ENCODE measurements at regions not wholly inside any gene's neighbourhood (a gene's known extent, or its start where the extent isn't known, plus 50 kb on each side); places are given as distances from the start of the nearest gene placed in this dataset.

GRCh38 chr5:126263591-126264184, 159.5 kb upstream of the GRAMD2B start:
- ATAC-seq (no peak), DNase-seq (no peak)
- TF ChIP-seq, protein P1, sequence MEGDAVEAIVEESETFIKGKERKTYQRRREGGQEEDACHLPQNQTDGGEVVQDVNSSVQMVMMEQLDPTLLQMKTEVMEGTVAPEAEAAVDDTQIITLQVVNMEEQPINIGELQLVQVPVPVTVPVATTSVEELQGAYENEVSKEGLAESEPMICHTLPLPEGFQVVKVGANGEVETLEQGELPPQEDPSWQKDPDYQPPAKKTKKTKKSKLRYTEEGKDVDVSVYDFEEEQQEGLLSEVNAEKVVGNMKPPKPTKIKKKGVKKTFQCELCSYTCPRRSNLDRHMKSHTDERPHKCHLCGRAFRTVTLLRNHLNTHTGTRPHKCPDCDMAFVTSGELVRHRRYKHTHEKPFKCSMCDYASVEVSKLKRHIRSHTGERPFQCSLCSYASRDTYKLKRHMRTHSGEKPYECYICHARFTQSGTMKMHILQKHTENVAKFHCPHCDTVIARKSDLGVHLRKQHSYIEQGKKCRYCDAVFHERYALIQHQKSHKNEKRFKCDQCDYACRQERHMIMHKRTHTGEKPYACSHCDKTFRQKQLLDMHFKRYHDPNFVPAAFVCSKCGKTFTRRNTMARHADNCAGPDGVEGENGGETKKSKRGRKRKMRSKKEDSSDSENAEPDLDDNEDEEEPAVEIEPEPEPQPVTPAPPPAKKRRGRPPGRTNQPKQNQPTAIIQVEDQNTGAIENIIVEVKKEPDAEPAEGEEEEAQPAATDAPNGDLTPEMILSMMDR (IDR thresholded peaks at IDR 0.05 in 4 of 5, conservative IDR thresholded peaks at IDR 0.05 in 1 of 5), result no peak
- TF ChIP-seq POLR2A (IDR thresholded peaks at IDR 0.05), result no peak
- H3K4me1 ChIP-seq, result no peaks in the 10 kb centered on the region
- H3K27me3 ChIP-seq, result no peaks in the 10 kb centered on the region
- no peak overlapping the region for H3K4me3 ChIP-seq
- in situ Hi-C loops (cut with MboI; ENCODE audit: low sequenced_read_pairs in 4 of 4) (no loop called here), intact Hi-C loops (cut with DNase I; ENCODE audit: low total_unique reads) (no loop called here)
- H3K27ac ChIP-seq, result no peak overlapping the region
- H3K9me3 ChIP-seq, result no peaks in the 10 kb centered on the region
- H3K36me3 ChIP-seq, result no peaks in the 10 kb centered on the region

DNA sequence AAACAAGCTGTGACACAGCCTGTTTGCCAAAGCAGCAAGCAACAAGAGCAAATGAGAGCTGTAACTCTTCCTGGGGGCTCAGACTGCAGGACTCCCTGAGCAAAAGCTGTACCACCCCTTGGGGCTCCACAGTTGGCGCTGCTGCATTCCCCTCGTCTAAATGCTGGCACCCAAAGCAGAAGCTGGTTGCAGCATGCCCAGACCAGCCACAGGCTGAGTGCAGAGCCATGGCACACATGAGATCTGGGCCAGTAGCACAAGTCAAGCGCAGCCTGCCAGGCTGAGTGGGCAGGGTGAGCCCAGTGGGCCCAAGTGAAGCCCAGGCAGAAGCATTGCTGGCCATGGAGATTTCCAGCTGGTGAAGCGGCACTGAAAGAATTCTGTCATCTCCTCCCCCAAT, 157.3 kb upstream of the GRAMD2B start:
- Histone ChIP-seq H3K9me3 (no peaks in the 10 kb centered on the region), H3K36me3 (no peaks in the 10 kb centered on the region), H3K27me3 (no peaks in the 10 kb centered on the region), H3K4me3 (no peak overlapping the region), H3K4me1 (no peaks in the 10 kb centered on the region), H3K27ac (no peak overlapping the region)
- intact Hi-C loops (cut with DNase I; ENCODE audit: low total_unique reads), result no loop called here
- TF ChIP-seq, protein P1 (IDR thresholded peaks at IDR 0.05 in 4 of 5, conservative IDR thresholded peaks at IDR 0.05 in 1 of 5), result no peak
- no peak for TF ChIP-seq POLR2A (IDR thresholded peaks at IDR 0.05)
- in situ Hi-C loops (cut with MboI; ENCODE audit: low sequenced_read_pairs in 4 of 4), result no loop called here
- DNase-seq, result no peak
- no peak for ATAC-seq

GRCh38 chr5:126267438-126267837, 155.8 kb upstream of the GRAMD2B start:
- in situ Hi-C loops (cut with MboI; ENCODE audit: low sequenced_read_pairs in 4 of 4) (no loop called here), intact Hi-C loops (cut with DNase I; ENCODE audit: low total_unique reads) (no loop called here)
- no peaks in the 10 kb centered on the region for H3K9me3 ChIP-seq
- H3K4me1 ChIP-seq, result no peaks in the 10 kb centered on the region
- no peak overlapping the region for H3K27ac ChIP-seq
- no peaks in the 10 kb centered on the region for H3K36me3 ChIP-seq
- no peak for TF ChIP-seq POLR2A (IDR thresholded peaks at IDR 0.05)
- TF ChIP-seq, protein P1 (IDR thresholded peaks at IDR 0.05 in 4 of 5, conservative IDR thresholded peaks at IDR 0.05 in 1 of 5), result no peak
- H3K27me3 ChIP-seq, result no peaks in the 10 kb centered on the region
- DNase-seq (no peak), ATAC-seq (no peak)
- H3K4me3 ChIP-seq, result no peak overlapping the region

DNA sequence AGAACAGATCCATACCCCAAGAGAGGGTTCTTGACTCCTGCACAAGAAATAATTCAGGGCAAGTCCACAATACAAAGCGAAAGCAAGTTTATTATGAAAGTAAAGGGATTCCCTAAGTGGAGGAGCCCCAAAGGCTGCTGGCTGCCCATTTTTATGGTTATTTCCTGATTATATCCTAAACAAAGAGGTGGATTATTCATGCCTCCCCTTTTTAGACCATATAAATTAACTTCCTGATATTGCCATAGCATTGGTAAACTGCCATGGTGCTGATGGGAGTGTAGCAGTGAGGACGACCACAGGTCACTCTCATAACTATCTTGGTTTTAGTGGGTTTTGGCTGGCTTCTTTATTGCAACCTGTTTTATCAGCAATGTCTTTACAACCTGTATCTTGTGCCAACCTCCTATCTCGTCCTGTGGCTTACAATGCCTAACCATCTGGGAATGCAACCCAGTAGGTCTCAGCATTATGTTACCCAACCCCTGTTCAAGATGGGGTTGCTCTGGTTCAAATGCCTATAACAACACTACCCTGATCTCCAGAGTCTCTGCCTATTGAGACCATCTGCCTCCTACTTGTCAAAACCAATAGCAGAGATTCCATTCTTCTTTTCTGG, 154.4 kb upstream of the GRAMD2B start:
- no peaks in the 10 kb centered on the region for H3K9me3 ChIP-seq
- TF ChIP-seq POLR2A (IDR thresholded peaks at IDR 0.05), result no peak
- TF ChIP-seq, protein P1 (IDR thresholded peaks at IDR 0.05 in 4 of 5, conservative IDR thresholded peaks at IDR 0.05 in 1 of 5), result no peak
- intact Hi-C loops (cut with DNase I; ENCODE audit: low total_unique reads), result no loop called here
- H3K27me3 ChIP-seq, result no peaks in the 10 kb centered on the region
- H3K36me3 ChIP-seq, result no peaks in the 10 kb centered on the region
- no peak overlapping the region for H3K27ac ChIP-seq
- no peak overlapping the region for H3K4me3 ChIP-seq
- in situ Hi-C loops (cut with MboI; ENCODE audit: low sequenced_read_pairs in 4 of 4), result no loop called here
- DNase-seq (no peak), ATAC-seq (no peak)
- no peaks in the 10 kb centered on the region for H3K4me1 ChIP-seq

GRCh38 chr5:126269511-126269910, 153.7 kb upstream of the GRAMD2B start:
- Histone ChIP-seq H3K27ac (no peak overlapping the region), H3K36me3 (no peaks in the 10 kb centered on the region), H3K4me1 (no peaks in the 10 kb centered on the region), H3K9me3 (no peaks in the 10 kb centered on the region), H3K27me3 (no peaks in the 10 kb centered on the region), H3K4me3 (no peak overlapping the region)
- in situ Hi-C loops (cut with MboI; ENCODE audit: low sequenced_read_pairs in 4 of 4) (no loop called here), intact Hi-C loops (cut with DNase I; ENCODE audit: low total_unique reads) (no loop called here)
- TF ChIP-seq, protein P1 (IDR thresholded peaks at IDR 0.05 in 4 of 5, conservative IDR thresholded peaks at IDR 0.05 in 1 of 5), result no peak
- TF ChIP-seq POLR2A (IDR thresholded peaks at IDR 0.05), result no peak
- ATAC-seq (no peak), DNase-seq (no peak)

All from gastrocnemius medialis (tissue), 4 donors.